OCI-LY1 (cell line): ENCODE measurements at regions not wholly inside any gene's neighbourhood (a gene's known extent, or its start where the extent isn't known, plus 50 kb on each side); places are given as distances from the start of the nearest gene placed in this dataset.

Experiments used
- H2AFZ ChIP-seq: fragments of 200-600 bp; sonication (generic), shearing (Covaris generic); 2 replicates; pipeline ENCODE4 v1.6.0; 2014; ENCODE audit warnings: antibody characterized with exemption, mild to moderate bottlenecking, low read length
- H3F3A ChIP-seq: fragments of 200-600 bp; sonication (generic), shearing (Covaris generic); 2 replicates; pipeline ENCODE4 v1.6.0; 2014; ENCODE audit warnings: mild to moderate bottlenecking, antibody characterized with exemption, low read length, moderate library complexity; ENCODE audit not compliant: insufficient read depth
- H3K27ac ChIP-seq: fragments of 200-600 bp; sonication (generic); 2 replicates; pipeline ENCODE4 v1.5.1; 2014; ENCODE audit warnings: low read length, mixed run types, mild to moderate bottlenecking, low read depth; ENCODE audit not compliant: poor library complexity, severe bottlenecking
- H3K27me3 ChIP-seq: fragments of 200-600 bp; sonication (generic); 2 replicates; pipeline ENCODE4 v1.6.0; 2014; ENCODE audit warnings: antibody characterized with exemption, mild to moderate bottlenecking, low read length, moderate library complexity; ENCODE audit not compliant: insufficient read depth
- H3K36me3 ChIP-seq: fragments of 200-600 bp; sonication (generic); 2 replicates; pipeline ENCODE4 v1.6.1; 2014; ENCODE audit warnings: mild to moderate bottlenecking, antibody characterized with exemption, low read length, moderate library complexity, mixed read lengths; ENCODE audit not compliant: insufficient read depth
- H3K4me1 ChIP-seq: fragments of 200-600 bp; sonication (generic); 2 replicates; pipeline ENCODE4 v1.5.1; 2014; ENCODE audit warnings: mild to moderate bottlenecking, low read length, moderate library complexity; ENCODE audit not compliant: insufficient read depth, severe bottlenecking
- H3K4me2 ChIP-seq: fragments of 200-600 bp; sonication (generic), shearing (Covaris generic); 2 replicates; pipeline ENCODE4 v1.6.1; 2014; ENCODE audit warnings: low read length
- H3K4me3 ChIP-seq: fragments of 200-600 bp; sonication (generic); 2 replicates; pipeline ENCODE4 v1.5.1; 2014; ENCODE audit warnings: low read length, low read depth, mild to moderate bottlenecking, mixed read lengths; ENCODE audit not compliant: poor library complexity, severe bottlenecking
- H3K79me2 ChIP-seq: fragments of 200-600 bp; shearing (Covaris generic); 2 replicates; pipeline ENCODE4 v1.6.1; 2016; ENCODE audit warnings: mixed run types, low read length, mixed read lengths; ENCODE audit not compliant: insufficient read depth
- H3K9ac ChIP-seq: fragments of 200-600 bp; sonication (generic), shearing (Covaris generic); 2 replicates; pipeline ENCODE4 v1.6.1; 2014; ENCODE audit warnings: mild to moderate bottlenecking, low read length, mixed read lengths
- H3K9me2 ChIP-seq: fragments of 200-600 bp; sonication (generic), shearing (Covaris generic); 2 replicates; pipeline ENCODE4 v1.6.1; 2014; ENCODE audit warnings: low read depth, mild to moderate bottlenecking, low read length, mixed read lengths
- H3K9me3 ChIP-seq: fragments of 200-600 bp; shearing (Covaris generic); 2 replicates; pipeline ENCODE4 v1.6.1; 2014; ENCODE audit warnings: low read length, mixed read lengths
- H4K20me1 ChIP-seq: fragments of 200-600 bp; sonication (generic), shearing (Covaris generic); 2 replicates; pipeline ENCODE4 v1.6.0; 2016; ENCODE audit warnings: mild to moderate bottlenecking, low read length; ENCODE audit not compliant: insufficient read depth
- EZH2 ChIP-seq: fragments of 200-600 bp; sonication (generic), shearing (Covaris generic); IDR thresholded peaks from 2 replicates; pipeline ENCODE4 v1.8.0; 2017; ENCODE audit warnings: borderline replicate concordance, mixed run types, mild to moderate bottlenecking, antibody characterized with exemption, low read length, moderate library complexity, mixed read lengths
- TF ChIP-seq, protein P1 (sequence below): fragments of 200-600 bp; sonication (generic), shearing (Covaris generic); IDR thresholded peaks from 2 replicates; pipeline ENCODE4 v1.5.1; 2017; ENCODE audit warnings: mild to moderate bottlenecking, antibody characterized with exemption, low read length, moderate library complexity, mixed read lengths

DNA sequence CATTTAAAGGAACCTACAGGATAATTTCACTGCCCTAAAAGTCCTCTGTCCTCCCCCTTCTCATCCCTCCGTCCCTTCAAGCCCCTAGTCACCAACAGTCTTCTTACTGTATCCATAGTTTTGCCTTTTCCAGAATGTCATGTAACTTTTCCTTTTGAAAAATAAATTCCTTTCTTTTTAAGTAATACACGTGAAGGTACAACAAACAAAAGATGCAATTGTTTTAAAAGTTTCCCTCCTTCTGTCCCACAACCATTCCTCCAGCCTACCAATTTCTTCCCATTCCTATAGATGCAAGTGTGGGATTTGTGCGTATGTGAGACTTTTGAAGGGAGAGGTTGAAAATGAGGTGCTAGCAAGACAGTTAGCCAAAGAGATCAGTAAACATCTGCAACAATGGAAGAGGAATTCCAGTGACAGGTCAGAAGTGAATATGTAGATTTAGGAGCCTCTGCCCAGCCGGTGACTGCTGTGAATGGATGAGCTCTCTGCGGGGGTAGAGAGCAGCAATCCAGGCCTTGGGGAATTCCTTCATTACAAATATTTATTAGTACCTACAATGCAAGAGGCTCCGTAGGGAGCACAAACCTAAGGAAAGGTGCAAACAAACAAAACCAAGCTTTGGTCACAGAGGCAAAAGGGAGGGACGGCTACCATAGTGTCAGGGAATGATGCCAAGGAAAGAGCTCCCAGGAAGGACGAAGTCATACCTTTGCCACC is 243.6 kb downstream of the SKIDA1 start:
- Histone ChIP-seq H3K36me3 (no peaks in the 10 kb centered on the region), H4K20me1 (no peaks in the 10 kb centered on the region), H3K9me3 (no peaks in the 10 kb centered on the region), H3K4me3 (no peak overlapping the region), H3K27ac (no peak overlapping the region), H3F3A (no peaks in the 10 kb centered on the region), H3K4me1 (no peaks in the 10 kb centered on the region), H3K79me2 (no peaks in the 10 kb centered on the region), H2AFZ (no peak overlapping the region), H3K27me3 (no peaks in the 10 kb centered on the region), H3K4me2 (no peak overlapping the region), H3K9me2 (no peaks in the 10 kb centered on the region), H3K9ac (no peak overlapping the region)
- TF ChIP-seq EZH2, result no peak
- TF ChIP-seq, protein P1, sequence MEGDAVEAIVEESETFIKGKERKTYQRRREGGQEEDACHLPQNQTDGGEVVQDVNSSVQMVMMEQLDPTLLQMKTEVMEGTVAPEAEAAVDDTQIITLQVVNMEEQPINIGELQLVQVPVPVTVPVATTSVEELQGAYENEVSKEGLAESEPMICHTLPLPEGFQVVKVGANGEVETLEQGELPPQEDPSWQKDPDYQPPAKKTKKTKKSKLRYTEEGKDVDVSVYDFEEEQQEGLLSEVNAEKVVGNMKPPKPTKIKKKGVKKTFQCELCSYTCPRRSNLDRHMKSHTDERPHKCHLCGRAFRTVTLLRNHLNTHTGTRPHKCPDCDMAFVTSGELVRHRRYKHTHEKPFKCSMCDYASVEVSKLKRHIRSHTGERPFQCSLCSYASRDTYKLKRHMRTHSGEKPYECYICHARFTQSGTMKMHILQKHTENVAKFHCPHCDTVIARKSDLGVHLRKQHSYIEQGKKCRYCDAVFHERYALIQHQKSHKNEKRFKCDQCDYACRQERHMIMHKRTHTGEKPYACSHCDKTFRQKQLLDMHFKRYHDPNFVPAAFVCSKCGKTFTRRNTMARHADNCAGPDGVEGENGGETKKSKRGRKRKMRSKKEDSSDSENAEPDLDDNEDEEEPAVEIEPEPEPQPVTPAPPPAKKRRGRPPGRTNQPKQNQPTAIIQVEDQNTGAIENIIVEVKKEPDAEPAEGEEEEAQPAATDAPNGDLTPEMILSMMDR, result no peak

DNA sequence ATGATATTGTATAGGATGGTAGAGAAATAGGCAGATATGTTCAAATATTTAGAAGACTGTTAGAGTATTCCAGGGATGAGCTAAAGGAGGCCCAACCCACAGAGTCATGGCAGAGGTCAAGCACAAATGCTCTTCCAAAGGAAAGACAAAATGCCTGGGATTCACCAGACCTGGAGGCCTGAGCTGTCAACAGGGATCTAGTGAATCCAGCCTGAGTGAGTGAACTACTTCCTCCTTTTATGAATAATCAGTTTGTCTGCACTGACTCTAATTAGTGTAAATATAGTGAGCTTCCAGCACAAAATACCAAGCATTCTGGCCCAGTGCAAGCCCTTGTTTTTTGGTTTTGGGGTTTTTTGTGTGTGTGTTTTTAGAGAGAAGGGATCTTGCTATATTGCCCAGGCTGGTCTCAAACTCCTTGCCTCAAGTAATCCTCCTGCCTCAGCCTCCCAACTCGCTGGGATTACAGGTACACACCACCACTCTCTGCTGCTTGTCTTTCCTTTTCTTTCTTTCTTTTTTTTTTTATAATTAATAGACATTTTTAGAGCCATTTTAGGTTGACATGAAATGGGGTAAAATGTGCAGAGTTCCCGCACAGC is 244.4 kb downstream of the SKIDA1 start:
- H3K27ac ChIP-seq, result no peak overlapping the region
- H4K20me1 ChIP-seq, result no peaks in the 10 kb centered on the region
- H3K4me1 ChIP-seq, result no peaks in the 10 kb centered on the region
- no peaks in the 10 kb centered on the region for H3K9me2 ChIP-seq
- no peaks in the 10 kb centered on the region for H3K9me3 ChIP-seq
- no peaks in the 10 kb centered on the region for H3F3A ChIP-seq
- H3K79me2 ChIP-seq, result no peaks in the 10 kb centered on the region
- no peaks in the 10 kb centered on the region for H3K27me3 ChIP-seq
- H3K36me3 ChIP-seq, result no peaks in the 10 kb centered on the region
- no peak overlapping the region for H3K4me3 ChIP-seq
- H3K9ac ChIP-seq, result no peak overlapping the region
- TF ChIP-seq EZH2, result no peak
- TF ChIP-seq, protein P1, result no peak
- H2AFZ ChIP-seq, result no peak overlapping the region
- no peak overlapping the region for H3K4me2 ChIP-seq

DNA sequence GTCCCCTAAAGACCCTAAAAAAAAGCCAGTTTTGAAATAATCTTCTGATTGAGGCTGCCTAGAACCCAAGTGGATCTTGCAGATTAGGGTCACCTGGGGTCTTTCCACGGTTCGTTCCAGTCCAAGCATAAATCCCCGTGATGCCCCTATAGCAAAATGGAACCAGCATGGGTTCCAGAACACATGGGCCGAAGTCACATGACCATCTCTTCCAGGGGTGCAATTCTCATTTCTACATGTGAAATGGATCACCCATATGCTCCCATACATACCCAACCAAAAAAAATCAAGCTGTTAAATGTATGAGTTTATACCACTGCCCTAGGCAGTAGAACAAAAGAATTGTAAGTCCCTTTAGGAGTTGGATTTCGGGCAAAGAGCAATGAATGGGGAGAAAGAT is 245.4 kb downstream of the SKIDA1 start:
- Histone ChIP-seq H2AFZ (no peak overlapping the region), H3K79me2 (no peaks in the 10 kb centered on the region), H3K27me3 (no peaks in the 10 kb centered on the region), H3K27ac (no peak overlapping the region), H4K20me1 (no peaks in the 10 kb centered on the region), H3K9ac (no peak overlapping the region), H3K4me1 (no peaks in the 10 kb centered on the region), H3K4me3 (no peak overlapping the region), H3F3A (no peaks in the 10 kb centered on the region), H3K36me3 (no peaks in the 10 kb centered on the region), H3K9me3 (no peaks in the 10 kb centered on the region), H3K4me2 (no peak overlapping the region), H3K9me2 (no peaks in the 10 kb centered on the region)
- TF ChIP-seq EZH2, result no peak
- TF ChIP-seq, protein P1, result no peak
